SU-DHL-6 (cell line): ENCODE measurements at regions not wholly inside any gene's neighbourhood (a gene's known extent, or its start where the extent isn't known, plus 50 kb on each side); places are given as distances from the start of the nearest gene placed in this dataset.

Experiments
- CTCF ChIP-seq: fragments of 200-600 bp; sonication (generic); IDR thresholded peaks from one replicate; pipeline ENCODE4 v1.5.1; 2017; ENCODE audit warnings: antibody characterized with exemption, mild to moderate bottlenecking, low read length, moderate library complexity; ENCODE audit not compliant: insufficient read depth, poor library complexity, severe bottlenecking
- EZH2phosphoT487 ChIP-seq: fragments of 200-600 bp; sonication (generic), shearing (Covaris generic); conservative IDR thresholded peaks from 2 replicates; pipeline ENCODE4 v1.6.1; 2018; ENCODE audit warnings: mild to moderate bottlenecking, antibody characterized with exemption, low read length, moderate library complexity, mixed read lengths

GRCh38 chr4:173745765-173746164 lies 215.7 kb upstream of the HAND2 start:
- TF ChIP-seq CTCF (no peak), EZH2phosphoT487 (no peak)
